GM12872 (cell line): ENCODE measurements at regions not wholly inside any gene's neighbourhood (a gene's known extent, or its start where the extent isn't known, plus 50 kb on each side); places are given as distances from the start of the nearest gene placed in this dataset.

Experiments
- TF ChIP-seq, protein P1 (sequence below): IDR thresholded peaks from 3 replicates; pipeline ENCODE4 v1.5.1; 2011; ENCODE audit warnings: low read depth, mild to moderate bottlenecking, low read length, moderate library complexity; ENCODE audit not compliant: insufficient read depth

DNA sequence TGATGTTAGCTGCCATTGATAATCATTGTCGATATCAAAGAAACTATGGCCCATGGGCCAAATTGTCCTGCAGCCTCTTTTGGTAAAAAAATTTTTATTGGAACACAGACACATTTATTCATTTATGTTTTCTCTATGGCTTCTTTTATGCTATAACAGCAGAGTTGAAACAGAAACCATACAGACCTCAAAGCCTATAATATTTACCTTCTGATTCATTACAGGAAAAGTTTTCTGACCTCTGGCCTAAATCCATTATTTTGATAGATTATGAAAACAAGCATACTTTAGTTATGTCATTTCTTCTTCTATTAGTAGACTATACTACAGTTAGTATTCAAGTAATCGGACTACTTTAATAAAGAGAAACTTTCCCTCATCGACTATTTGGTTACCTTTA is 349.7 kb upstream of the GALNT5 start:
- TF ChIP-seq, protein P1, sequence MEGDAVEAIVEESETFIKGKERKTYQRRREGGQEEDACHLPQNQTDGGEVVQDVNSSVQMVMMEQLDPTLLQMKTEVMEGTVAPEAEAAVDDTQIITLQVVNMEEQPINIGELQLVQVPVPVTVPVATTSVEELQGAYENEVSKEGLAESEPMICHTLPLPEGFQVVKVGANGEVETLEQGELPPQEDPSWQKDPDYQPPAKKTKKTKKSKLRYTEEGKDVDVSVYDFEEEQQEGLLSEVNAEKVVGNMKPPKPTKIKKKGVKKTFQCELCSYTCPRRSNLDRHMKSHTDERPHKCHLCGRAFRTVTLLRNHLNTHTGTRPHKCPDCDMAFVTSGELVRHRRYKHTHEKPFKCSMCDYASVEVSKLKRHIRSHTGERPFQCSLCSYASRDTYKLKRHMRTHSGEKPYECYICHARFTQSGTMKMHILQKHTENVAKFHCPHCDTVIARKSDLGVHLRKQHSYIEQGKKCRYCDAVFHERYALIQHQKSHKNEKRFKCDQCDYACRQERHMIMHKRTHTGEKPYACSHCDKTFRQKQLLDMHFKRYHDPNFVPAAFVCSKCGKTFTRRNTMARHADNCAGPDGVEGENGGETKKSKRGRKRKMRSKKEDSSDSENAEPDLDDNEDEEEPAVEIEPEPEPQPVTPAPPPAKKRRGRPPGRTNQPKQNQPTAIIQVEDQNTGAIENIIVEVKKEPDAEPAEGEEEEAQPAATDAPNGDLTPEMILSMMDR, result no peak

DNA sequence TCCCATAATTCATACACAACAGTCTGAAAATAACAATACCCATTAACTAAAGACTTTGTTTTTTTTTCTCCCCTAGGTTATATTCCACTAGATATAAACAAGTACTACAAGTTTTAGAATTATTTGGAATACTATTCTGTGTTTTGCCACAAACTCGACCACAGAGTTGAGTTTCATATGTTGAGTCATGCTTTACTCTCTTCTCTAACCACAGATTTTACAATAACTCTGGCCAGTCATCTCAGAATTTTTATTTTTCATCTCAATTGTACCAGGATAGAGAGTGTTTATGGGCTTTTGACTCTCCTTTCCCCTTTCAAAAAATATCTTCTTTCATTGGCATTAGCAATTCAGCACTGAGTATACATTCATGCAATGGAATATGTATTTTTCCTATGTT is 348.7 kb upstream of the GALNT5 start:
- TF ChIP-seq, protein P1, result no peak

DNA sequence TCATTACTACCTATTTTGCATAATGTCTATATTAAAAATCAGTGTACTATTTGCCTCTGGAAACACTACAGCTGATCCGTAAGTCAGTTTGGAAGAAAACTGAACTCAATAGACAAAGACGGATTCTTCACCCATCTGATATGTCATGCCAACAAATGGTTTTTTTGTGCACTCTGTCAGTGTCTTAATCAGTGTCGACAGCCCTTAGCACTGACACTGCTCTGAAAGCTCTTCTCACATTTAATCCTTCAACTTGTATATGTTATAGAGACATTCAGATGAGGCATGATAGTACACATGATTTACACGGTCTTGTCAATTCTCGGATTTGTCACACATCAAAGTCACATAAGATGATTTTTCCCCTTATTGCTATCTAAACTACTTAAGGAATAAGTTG is 347.5 kb upstream of the GALNT5 start:
- TF ChIP-seq, protein P1, result no peak

DNA sequence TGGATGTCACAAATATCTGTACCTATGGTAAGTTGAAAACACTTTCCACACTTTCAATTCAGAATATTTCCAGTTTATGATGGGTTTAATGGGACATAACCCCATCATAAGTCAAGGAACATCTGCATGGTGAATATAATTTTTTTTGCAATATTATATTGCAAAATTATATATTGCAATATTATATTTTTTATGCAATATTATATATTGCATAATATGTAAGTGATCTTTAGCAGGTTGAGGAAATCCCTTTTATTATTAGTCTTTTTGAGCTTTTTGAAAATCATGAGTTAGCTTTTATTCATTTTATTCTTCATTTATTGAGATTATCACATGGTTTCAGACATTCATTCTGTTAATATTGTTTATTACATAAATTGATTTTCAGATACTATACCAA is 342.2 kb upstream of the GALNT5 start:
- TF ChIP-seq, protein P1, result no peak

DNA sequence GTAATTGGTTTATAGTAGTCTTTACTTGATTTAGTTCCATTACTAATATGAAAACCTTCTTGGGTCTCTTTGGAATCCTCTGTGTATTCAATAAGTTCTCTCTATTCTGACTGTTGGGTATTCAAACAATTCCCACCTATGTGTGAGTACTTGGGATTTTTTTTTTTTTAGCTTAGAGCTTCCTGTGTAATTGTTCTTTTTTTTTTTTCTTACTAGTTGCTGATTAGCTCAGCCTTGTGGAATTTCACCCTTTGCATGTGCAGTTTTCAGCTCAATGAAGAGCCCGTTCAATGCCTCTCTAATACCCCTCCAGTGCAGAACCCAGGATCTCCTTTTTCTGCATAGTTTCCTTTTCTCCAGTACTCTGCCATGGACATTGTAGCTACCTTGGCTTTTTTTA is 339.1 kb upstream of the GALNT5 start:
- TF ChIP-seq, protein P1, result no peak

DNA sequence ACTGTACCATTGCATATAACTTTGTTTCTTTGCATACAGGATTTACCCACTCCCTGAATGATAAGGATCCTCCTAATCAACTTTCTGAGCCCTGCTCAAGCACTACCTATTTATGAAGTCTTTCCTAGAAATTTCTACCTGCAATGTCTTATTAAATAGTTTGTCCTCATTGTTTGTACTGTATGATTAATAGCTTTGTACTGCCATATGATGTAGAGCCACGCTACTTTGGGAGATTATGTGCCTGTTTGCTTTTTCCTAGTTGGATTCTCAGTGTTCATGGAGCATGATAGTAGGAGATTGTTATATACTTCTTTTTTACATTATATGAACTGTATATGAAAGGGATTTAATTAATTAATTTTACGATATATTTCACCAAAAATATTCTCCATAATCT is 327.1 kb upstream of the GALNT5 start:
- TF ChIP-seq, protein P1, result no peak

DNA sequence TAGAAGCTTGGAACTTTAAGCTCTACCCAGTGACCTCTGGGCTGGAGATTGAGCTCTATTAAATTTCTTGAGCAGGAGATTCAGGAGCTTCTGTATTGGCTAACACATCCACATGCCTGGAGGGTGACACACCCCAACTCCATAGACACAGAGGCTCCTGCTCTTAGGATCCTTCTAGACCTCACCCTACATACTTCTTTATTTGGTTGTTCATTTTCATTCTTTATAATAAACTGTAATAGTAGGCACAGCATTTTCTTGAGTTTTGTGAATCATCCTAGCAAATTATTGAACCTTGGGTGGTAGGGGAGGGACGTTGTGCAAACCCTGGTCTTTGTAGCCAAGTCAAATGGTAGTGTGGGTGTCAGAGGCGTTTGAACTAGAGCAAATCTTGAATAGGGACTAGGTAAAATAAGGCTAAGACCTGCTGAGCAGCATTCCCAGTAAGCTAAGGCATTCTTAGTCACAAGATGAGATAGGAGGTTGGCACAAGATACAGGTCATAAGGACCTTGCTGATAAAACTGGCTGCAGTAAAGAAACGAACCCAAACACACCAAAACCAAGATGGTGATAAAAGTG is 323.8 kb upstream of the GALNT5 start:
- TF ChIP-seq, protein P1, result no peak
